ENCODE measurements at regions not wholly inside any gene's neighbourhood (a gene's known extent, or its start where the extent isn't known, plus 50 kb on each side); places are given as distances from the start of the nearest gene placed in this dataset.

GRCh38 chr4:115331241-115331640 lies 217.8 kb upstream of the NDST4 start:
- Histone ChIP-seq H3K27me3 (replicated peaks in 1 of 7) (no peaks in the 10 kb centered on the region), H3K36me3 (no peaks in the 10 kb centered on the region), H3K4me3 (no peak overlapping the region), H3K27ac (no peak overlapping the region), H3K4me1 (no peaks in the 10 kb centered on the region), H3K9me3 (no peaks in the 10 kb centered on the region)
- WGBS, 5 donors: 67 to 90% (median 87%) methylated on average over 2 of the region's 2 CpGs
- intact Hi-C loops (cut with DNase I; ENCODE audit: low total_unique reads): no loop called here
- DNase-seq: no peak
- TF ChIP-seq CTCF (IDR thresholded peaks at IDR 0.05 in 8 of 11, conservative IDR thresholded peaks at IDR 0.05 in 3 of 11): no peak
- no peak for TF ChIP-seq POLR2AphosphoS5 (IDR thresholded peaks at IDR 0.05)
- TF ChIP-seq POLR2A (IDR thresholded peaks at IDR 0.05): no peak

GRCh38 chr4:115325836-115326235 lies 212.4 kb upstream of the NDST4 start:
- no peaks in the 10 kb centered on the region for H3K27me3 ChIP-seq (replicated peaks in 1 of 7)
- no peak for TF ChIP-seq POLR2AphosphoS5 (IDR thresholded peaks at IDR 0.05)
- TF ChIP-seq CTCF (IDR thresholded peaks at IDR 0.05 in 8 of 11, conservative IDR thresholded peaks at IDR 0.05 in 3 of 11): no peak
- no peak for TF ChIP-seq POLR2A (IDR thresholded peaks at IDR 0.05)
- WGBS, 5 donors: 17 to 32% (median 25%) methylated on average over 2 of the region's 2 CpGs

GRCh38 chr4:115323106-115323707 lies 209.8 kb upstream of the NDST4 start:
- Histone ChIP-seq H3K9me3 (no peaks in the 10 kb centered on the region), H3K4me1 (no peaks in the 10 kb centered on the region), H3K4me3 (no peak overlapping the region), H3K36me3 (no peaks in the 10 kb centered on the region), H3K27ac (no peak overlapping the region), H3K27me3 (replicated peaks in 1 of 7) (no peaks in the 10 kb centered on the region)
- intact Hi-C loops (cut with DNase I; ENCODE audit: low total_unique reads): no loop called here
- WGBS, 5 donors: 37 to 51% (median 43%) methylated on average over 4 of the region's 4 CpGs
- TF ChIP-seq POLR2A (IDR thresholded peaks at IDR 0.05) (no peak), CTCF (IDR thresholded peaks at IDR 0.05 in 8 of 11, conservative IDR thresholded peaks at IDR 0.05 in 3 of 11) (no peak), POLR2AphosphoS5 (IDR thresholded peaks at IDR 0.05) (no peak)
- no peak for DNase-seq

More at GRCh38 chr4:115325836-115326235, 212.4 kb upstream of the NDST4 start:
- DNase-seq: no peak
- H3K9me3 ChIP-seq: no peaks in the 10 kb centered on the region
- no peak overlapping the region for H3K27ac ChIP-seq
- intact Hi-C loops (cut with DNase I; ENCODE audit: low total_unique reads): no loop called here
- H3K4me3 ChIP-seq: no peak overlapping the region
- H3K4me1 ChIP-seq: no peaks in the 10 kb centered on the region
- H3K36me3 ChIP-seq: no peaks in the 10 kb centered on the region

- H3K27me3 ChIP-seq (replicated peaks in 1 of 7): no peaks in the 10 kb centered on the region
- no peaks in the 10 kb centered on the region for H3K9me3 ChIP-seq
- intact Hi-C loops (cut with DNase I; ENCODE audit: low total_unique reads): no loop called here
- no peak overlapping the region for H3K27ac ChIP-seq
- no peaks in the 10 kb centered on the region for H3K4me1 ChIP-seq
- no peak for DNase-seq
- TF ChIP-seq POLR2A (IDR thresholded peaks at IDR 0.05) (no peak), CTCF (IDR thresholded peaks at IDR 0.05 in 8 of 11, conservative IDR thresholded peaks at IDR 0.05 in 3 of 11) (no peak), POLR2AphosphoS5 (IDR thresholded peaks at IDR 0.05) (no peak)
- 89 to 99% (median 95%) methylated on average over 4 of the region's 4 CpGs for WGBS, 5 donors
- no peak overlapping the region for H3K4me3 ChIP-seq
- H3K36me3 ChIP-seq: no peaks in the 10 kb centered on the region
Measured at GRCh38 chr4:115315182-115315581, 201.8 kb upstream of the NDST4 start.
